Tibial nerve (tissue), 4 donors: ENCODE measurements at regions not wholly inside any gene's neighbourhood (a gene's known extent, or its start where the extent isn't known, plus 50 kb on each side); places are given as distances from the start of the nearest gene placed in this dataset.

Experiments used
- DNase-seq, 2 donors: peaks; one replicate each; pipeline ENCODE4 v3.0.0-alpha.2; 2019; ENCODE audit warnings: low spot score in 2 of 2
- H3K27ac ChIP-seq, 4 donors: fragments of 200-600 bp; sonication (generic) in 3 of 4; one replicate each; pipeline ENCODE4 v1.5.1; 2017 to 2019; ENCODE audit warnings: mild to moderate bottlenecking in 1 of 4
- H3K27me3 ChIP-seq, 2 donors: fragments of 200-600 bp; sonication (generic) in 1 of 2; one replicate each; pipeline versions ENCODE4 v1.5.1 to v1.6.0; 2017 to 2019
- H3K36me3 ChIP-seq, 3 donors: fragments of 200-600 bp; sonication (generic); one replicate each; pipeline ENCODE4 v1.5.1; 2018 to 2019
- H3K4me1 ChIP-seq, 4 donors: fragments of 200-600 bp; sonication (generic) in 3 of 4; one replicate each; pipeline ENCODE4 v1.5.1; 2017 to 2019
- H3K4me3 ChIP-seq, 4 donors: fragments of 200-600 bp; sonication (generic) in 3 of 4; one replicate each; pipeline ENCODE4 v1.5.1; 2017 to 2019; ENCODE audit warnings: mild to moderate bottlenecking in 1 of 4, moderate library complexity in 1 of 4
- H3K9me3 ChIP-seq, 4 donors: fragments of 200-600 bp; sonication (generic) in 3 of 4; one replicate each; pipeline ENCODE4 v1.5.1; 2017 to 2019
- CTCF ChIP-seq, 5 experiments: fragments of 200-600 bp in 3 of 5; fragments of 450-650 bp in 2 of 5; sonication (generic) in 3 of 5; IDR thresholded peaks; one replicate each; pipeline ENCODE4 v1.5.1; 2016 to 2019; ENCODE audit warnings: antibody characterized with exemption in 5 of 5, mild to moderate bottlenecking in 3 of 5, moderate library complexity in 2 of 5
- EP300 ChIP-seq, 2 donors: sonication (generic); formaldehyde crosslinking; IDR thresholded peaks; one replicate each; pipeline ENCODE4 v1.6.1; 2017; ENCODE audit warnings: antibody characterized with exemption in 2 of 2, mild to moderate bottlenecking in 1 of 2
- POLR2A ChIP-seq, 2 donors: fragments of 450-650 bp; IDR thresholded peaks; one replicate each; pipeline ENCODE4 v1.6.1; 2017; ENCODE audit warnings: antibody characterized with exemption in 2 of 2, mild to moderate bottlenecking in 2 of 2, moderate library complexity in 2 of 2
- WGBS, 2 donors: methylation state at CpG; one replicate each; pipeline ENCODE4 v1.1.5; 2018; 5-methylcytosine and 5-hydroxymethylcytosine counted together

GRCh38 chr10:37639200-37639599, 218.2 kb downstream of the ZNF248 start:
- TF ChIP-seq CTCF (IDR thresholded peaks at IDR 0.05) (no peak), POLR2A (IDR thresholded peaks at IDR 0.05) (no peak), EP300 (IDR thresholded peaks at IDR 0.05) (no peak)
- 78 to 79% methylated on average over 5 of the region's 5 CpGs for WGBS, 2 donors
- Histone ChIP-seq H3K27me3 (no peaks in the 10 kb centered on the region), H3K9me3 (peaks cover 0 to 31% (median 0%) of the 10 kb centered on the region in 4 donors), H3K4me1 (no peaks in the 10 kb centered on the region), H3K27ac (no peak overlapping the region), H3K4me3 (no peak overlapping the region), H3K36me3 (no peaks in the 10 kb centered on the region)
- DNase-seq = no peak

GRCh38 chr10:37638569-37638968, 218.8 kb downstream of the ZNF248 start:
- WGBS, 2 donors = 54 to 60% methylated on average over 1 of the region's 1 CpG
- DNase-seq = no peak
- TF ChIP-seq POLR2A (IDR thresholded peaks at IDR 0.05) (no peak), EP300 (IDR thresholded peaks at IDR 0.05) (no peak), CTCF (IDR thresholded peaks at IDR 0.05) (no peak)
- no peaks in the 10 kb centered on the region for H3K27me3 ChIP-seq
- H3K27ac ChIP-seq = no peak overlapping the region
- no peaks in the 10 kb centered on the region for H3K4me1 ChIP-seq
- H3K9me3 ChIP-seq = peaks cover 0 to 37% (median 0%) of the 10 kb centered on the region in 4 donors
- no peaks in the 10 kb centered on the region for H3K36me3 ChIP-seq
- H3K4me3 ChIP-seq = no peak overlapping the region

GRCh38 chr10:37634351-37634880, 223.0 kb downstream of the ZNF248 start:
- no peaks in the 10 kb centered on the region for H3K36me3 ChIP-seq
- H3K27me3 ChIP-seq = no peaks in the 10 kb centered on the region
- no peak overlapping the region for H3K4me3 ChIP-seq
- H3K9me3 ChIP-seq = peaks cover 0 to 36% (median 0%) of the 10 kb centered on the region in 4 donors
- H3K27ac ChIP-seq = no peak overlapping the region
- no peak for DNase-seq
- TF ChIP-seq POLR2A (IDR thresholded peaks at IDR 0.05) (no peak), CTCF (IDR thresholded peaks at IDR 0.05) (no peak), EP300 (IDR thresholded peaks at IDR 0.05) (no peak)
- H3K4me1 ChIP-seq = no peaks in the 10 kb centered on the region
- WGBS, 2 donors = 77 to 92% methylated on average over 13 of the region's 20 CpGs

GRCh38 chr10:37632641-37633040, 224.8 kb downstream of the ZNF248 start:
- Histone ChIP-seq H3K27me3 (no peaks in the 10 kb centered on the region), H3K4me1 (no peaks in the 10 kb centered on the region), H3K36me3 (no peaks in the 10 kb centered on the region), H3K27ac (no peak overlapping the region), H3K9me3 (peaks cover 0 to 28% (median 0%) of the 10 kb centered on the region in 4 donors), H3K4me3 (no peak overlapping the region)
- TF ChIP-seq POLR2A (IDR thresholded peaks at IDR 0.05) = no peak
- no peak for TF ChIP-seq CTCF (IDR thresholded peaks at IDR 0.05)
- no peak for TF ChIP-seq EP300 (IDR thresholded peaks at IDR 0.05)
- 85 to 87% methylated on average over 2 of the region's 2 CpGs for WGBS, 2 donors
- DNase-seq = no peak

- Histone ChIP-seq H3K9me3 (peaks cover 0 to 12% (median 0%) of the 10 kb centered on the region in 4 donors), H3K27me3 (no peaks in the 10 kb centered on the region), H3K36me3 (no peaks in the 10 kb centered on the region), H3K4me1 (no peaks in the 10 kb centered on the region), H3K27ac (no peak overlapping the region), H3K4me3 (no peak overlapping the region)
- TF ChIP-seq POLR2A (IDR thresholded peaks at IDR 0.05) = no peak
- TF ChIP-seq EP300 (IDR thresholded peaks at IDR 0.05) = no peak
- TF ChIP-seq CTCF (IDR thresholded peaks at IDR 0.05) = no peak
- WGBS, 2 donors = 76 to 80% methylated on average over 5 of the region's 5 CpGs
- DNase-seq = no peak
Observed at GRCh38 chr10:37623506-37623905, 233.9 kb downstream of the ZNF248 start.
